SK-N-SH (cell line): ENCODE measurements at regions not wholly inside any gene's neighbourhood (a gene's known extent, or its start where the extent isn't known, plus 50 kb on each side); places are given as distances from the start of the nearest gene placed in this dataset.

Experiments
- CTCF ChIA-PET: fragments of 300-600, 350-600 bp; formaldehyde crosslinking; extraction: SDS; loops from one replicate; lab custom pipeline; 2021; lab: Yijun Ruan, JAX
- POLR2A ChIA-PET: fragments of 350-600 bp; sonication (Branson Sonifier 250); formaldehyde crosslinking; extraction: SDS; loops from one replicate; lab custom pipeline; 2020; ENCODE audit warnings: antibody characterized with exemption, inconsistent platforms; lab: Yijun Ruan, JAX
- DNase-seq: peaks from one replicate; pipeline ENCODE4 v3.0.0; 2012
- H2AFZ ChIP-seq: fragments of 200-600 bp; sonication (generic); 2 replicates; pipeline ENCODE4 v1.8.1; 2016; ENCODE audit warnings: antibody characterized with exemption, mild to moderate bottlenecking, low read depth
- H3F3A ChIP-seq: fragments of 200-600 bp; sonication (generic); replicated peaks from 2 replicates; pipeline ENCODE3; 2016; ENCODE audit warnings: antibody characterized with exemption, mild to moderate bottlenecking; ENCODE audit not compliant: insufficient read depth
- H3K27ac ChIP-seq, 2 experiments: fragments of 200-500 bp in 1 of 2; fragments of 200-600 bp in 1 of 2; sonication (Bioruptor generic) in 1 of 2; sonication (generic), shearing (Covaris generic) in 1 of 2; 2 replicates each; pipeline versions ENCODE4 v1.5.1 to v1.6.1; 2014 to 2016; ENCODE audit warnings: low read depth in 2 of 2, inconsistent platforms in 1 of 2, low read length in 1 of 2, mild to moderate bottlenecking in 1 of 2, mixed read lengths in 1 of 2
- H3K27me3 ChIP-seq: fragments of 200-600 bp; sonication (generic), shearing (Covaris generic); 2 replicates; pipeline ENCODE4 v1.6.1; 2016; ENCODE audit warnings: mixed run types; ENCODE audit not compliant: insufficient read depth
- H3K36me3 ChIP-seq, 2 experiments: fragments of 200-500 bp in 1 of 2; fragments of 200-600 bp in 1 of 2; sonication (Bioruptor generic) in 1 of 2; sonication (generic) in 1 of 2; replicated peaks in 1 of 2; 2 replicates each; pipeline versions ENCODE3 to v1.5.1; 2014 to 2016; ENCODE audit warnings: low read length in 1 of 2, mild to moderate bottlenecking in 1 of 2; ENCODE audit not compliant: insufficient read depth in 2 of 2, control insufficient read depth in 1 of 2
- H3K4me1 ChIP-seq, 2 experiments: fragments of 200-500 bp in 1 of 2; fragments of 200-600 bp in 1 of 2; sonication (Bioruptor generic) in 1 of 2; sonication (generic), shearing (Covaris generic) in 1 of 2; 2 replicates each; pipeline versions ENCODE4 v1.5.1 to v1.6.1; 2014 to 2016; ENCODE audit warnings: low read depth in 1 of 2, low read length in 1 of 2, mixed run types in 1 of 2; ENCODE audit not compliant: insufficient read depth in 2 of 2, control insufficient read depth in 1 of 2
- H3K4me2 ChIP-seq: fragments of 200-600 bp; sonication (generic), shearing (Covaris generic); 2 replicates; pipeline ENCODE4 v1.6.1; 2017; ENCODE audit warnings: mixed run types
- H3K4me3 ChIP-seq, 2 experiments: fragments of 200-500 bp in 1 of 2; fragments of 200-600 bp in 1 of 2; sonication (Bioruptor generic) in 1 of 2; sonication (generic), shearing (Covaris generic) in 1 of 2; 2 replicates each; pipeline versions ENCODE4 v1.5.1 to v1.8.1; 2014 to 2016; ENCODE audit warnings: low read depth in 2 of 2, inconsistent platforms in 1 of 2, low read length in 1 of 2, mild to moderate bottlenecking in 1 of 2, mixed read lengths in 1 of 2, moderate library complexity in 1 of 2
- H3K79me2 ChIP-seq: fragments of 200-600 bp; sonication (generic); 2 replicates; pipeline ENCODE4 v1.8.1; 2017; ENCODE audit warnings: mild to moderate bottlenecking; ENCODE audit not compliant: insufficient read depth
- H3K9ac ChIP-seq: fragments of 200-600 bp; sonication (generic); 2 replicates; pipeline ENCODE4 v1.6.1; 2017; ENCODE audit warnings: mixed run types
- H3K9me2 ChIP-seq: fragments of 200-600 bp; sonication (generic); 2 replicates; pipeline ENCODE4 v1.6.1; 2017; ENCODE audit warnings: mixed run types
- H3K9me3 ChIP-seq: fragments of 200-600 bp; sonication (generic); 2 replicates; pipeline ENCODE4 v1.6.1; 2017; ENCODE audit warnings: mixed run types, mild to moderate bottlenecking, moderate library complexity
- H4K20me1 ChIP-seq: fragments of 200-600 bp; sonication (generic); 2 replicates; pipeline ENCODE4 v1.6.1; 2017; ENCODE audit warnings: mild to moderate bottlenecking, mixed run types; ENCODE audit not compliant: insufficient read depth
- CHD2 ChIP-seq: fragments of 150-350 bp; IDR thresholded peaks from 2 replicates; pipeline ENCODE4 v1.6.1; 2018; ENCODE audit warnings: low read length; ENCODE audit not compliant: partially characterized antibody
- ELF1 ChIP-seq: IDR thresholded peaks from 2 replicates; pipeline ENCODE4 v1.4.0; 2012
- EP300 ChIP-seq, 2 experiments: IDR thresholded peaks; 2 replicates each; pipeline versions ENCODE4 v1.4.0 to v1.6.1; 2012; ENCODE audit warnings: borderline replicate concordance in 1 of 2, low read depth in 1 of 2, low read length in 1 of 2
- EZH2phosphoT487 ChIP-seq: fragments of 200-600 bp; sonication (generic); IDR thresholded peaks from 2 replicates; pipeline ENCODE4 v1.6.1; 2017; ENCODE audit warnings: low read depth, mixed run types, mild to moderate bottlenecking, antibody characterized with exemption, moderate library complexity, borderline replicate concordance
- FOXM1 ChIP-seq: IDR thresholded peaks from 2 replicates; pipeline ENCODE4 v1.4.0; 2012; ENCODE audit warnings: low read depth, mild to moderate bottlenecking
- GABPA ChIP-seq: IDR thresholded peaks from 2 replicates; pipeline ENCODE4 v1.4.0; 2012; ENCODE audit warnings: low read depth, mild to moderate bottlenecking
- GATA2 ChIP-seq: sonication (generic); formaldehyde crosslinking; IDR thresholded peaks from 2 replicates; pipeline ENCODE4 v1.5.0; 2020; ENCODE audit warnings: mild to moderate bottlenecking, missing genetic modification reagents
- MEF2A ChIP-seq: IDR thresholded peaks from 2 replicates; pipeline ENCODE4 v1.4.0; 2012; ENCODE audit warnings: low read depth, borderline replicate concordance
- MXI1 ChIP-seq: IDR thresholded peaks from 2 replicates; pipeline ENCODE4 v1.6.1; 2012; ENCODE audit warnings: mild to moderate bottlenecking, low read depth, low read length, improper control_type of control experiment
- NRF1 ChIP-seq: IDR thresholded peaks from 2 replicates; pipeline ENCODE4 v1.6.1; 2012; ENCODE audit warnings: low read depth, mild to moderate bottlenecking, low read length
- POLR2AphosphoS5 ChIP-seq: IDR thresholded peaks from 2 replicates; pipeline ENCODE4 v1.6.1; 2012; ENCODE audit warnings: low read depth, low read length
- RAD21 ChIP-seq: IDR thresholded peaks from 2 replicates; pipeline ENCODE4 v1.6.1; 2012; ENCODE audit warnings: mild to moderate bottlenecking, low read length
- RCOR1 ChIP-seq: fragments of 150-350 bp; IDR thresholded peaks from 2 replicates; pipeline ENCODE4 v1.6.1; 2017; ENCODE audit warnings: antibody characterized with exemption, low read length
- RFX5 ChIP-seq: IDR thresholded peaks from 2 replicates; pipeline ENCODE4 v1.6.1; 2012; ENCODE audit warnings: mild to moderate bottlenecking, improper control_type of control experiment, low read length
- RXRA ChIP-seq: IDR thresholded peaks from 2 replicates; pipeline ENCODE4 v1.4.0; 2012; ENCODE audit warnings: low read depth, mild to moderate bottlenecking, borderline replicate concordance
- SIN3A ChIP-seq: IDR thresholded peaks from 2 replicates; pipeline ENCODE4 v1.6.1; 2012; ENCODE audit warnings: low read depth, mild to moderate bottlenecking, low read length, moderate library complexity, borderline replicate concordance
- SMC3 ChIP-seq: IDR thresholded peaks from 2 replicates; pipeline ENCODE4 v1.6.1; 2012; ENCODE audit warnings: low read depth, low read length, improper control_type of control experiment
- TAF1 ChIP-seq: IDR thresholded peaks from 2 replicates; pipeline ENCODE4 v1.6.1; 2012; ENCODE audit warnings: low read depth, mild to moderate bottlenecking, low read length, moderate library complexity, borderline replicate concordance
- TCF12 ChIP-seq: IDR thresholded peaks from 2 replicates; pipeline ENCODE4 v1.4.0; 2012
- YY1 ChIP-seq: IDR thresholded peaks from 2 replicates; pipeline ENCODE4 v1.4.0; 2012; ENCODE audit warnings: low read depth, mild to moderate bottlenecking
- WGBS: methylation state at CpG from one replicate; pipeline ENCODE4 v1.1.6; 2017; ENCODE audit warnings: low lambda C conversion rate; 5-methylcytosine and 5-hydroxymethylcytosine counted together
- TF ChIP-seq, protein P1 (sequence below): IDR thresholded peaks from 2 replicates; pipeline ENCODE4 v1.6.1; 2012; ENCODE audit warnings: mild to moderate bottlenecking, low read depth, low read length, moderate library complexity
- TF ChIP-seq, protein P2 (sequence below): IDR thresholded peaks from 2 replicates; pipeline ENCODE4; 2012
- TF ChIP-seq, protein P3 (sequence below): IDR thresholded peaks from 2 replicates; pipeline ENCODE4 v1.4.0; 2012; ENCODE audit warnings: low read depth, borderline replicate concordance
- TF ChIP-seq, protein P4 (sequence below): IDR thresholded peaks from 2 replicates; pipeline ENCODE4 v1.4.0; 2012; ENCODE audit warnings: low read depth
- TF ChIP-seq, protein P5 (sequence below): fragments of 150-350 bp; IDR thresholded peaks from 2 replicates; pipeline ENCODE4 v1.6.1; 2017; ENCODE audit warnings: antibody characterized with exemption, low read length, low read depth, borderline replicate concordance
- TF ChIP-seq, protein P6 (sequence below): IDR thresholded peaks from 2 replicates; pipeline ENCODE4 v1.4.0; 2012; ENCODE audit warnings: low read depth, borderline replicate concordance

DNA sequence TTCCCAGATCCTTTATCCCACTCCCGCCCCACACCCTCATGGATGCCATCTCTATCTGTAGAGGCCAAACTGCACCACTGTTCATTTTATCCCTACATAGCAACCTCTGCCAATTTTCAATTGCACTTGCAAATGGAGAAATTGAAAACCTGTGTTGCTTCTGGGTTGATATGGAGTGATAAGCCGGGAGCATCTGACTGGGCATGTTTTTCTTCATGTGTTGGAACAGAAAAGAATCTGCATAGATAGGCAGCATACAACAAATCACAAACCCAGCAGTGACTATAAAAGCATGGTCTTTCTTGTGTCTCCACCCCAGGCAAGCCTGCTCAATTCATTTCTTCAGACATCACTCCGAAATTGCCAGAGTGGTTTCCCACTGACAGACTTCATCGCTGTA lies 608.8 kb upstream of the CAMK1G start:
- H3K4me1 ChIP-seq: peaks cover 0 to 14% of the 10 kb centered on the region in 2 experiments; a peak in 2 of 4 replicates
- H2AFZ ChIP-seq: no peak overlapping the region
- WGBS: 47% methylated on average over 4 of the region's 4 CpGs
- H3K4me3 ChIP-seq: no peak overlapping the region
- no peaks in the 10 kb centered on the region for H3K27me3 ChIP-seq
- H3K9me2 ChIP-seq: no peaks in the 10 kb centered on the region
- no peaks in the 10 kb centered on the region for H4K20me1 ChIP-seq
- H3K27ac ChIP-seq: peak overlapping the region in 1 of 2 experiments; percentile 93; a peak in 2 of 4 replicates
- H3F3A ChIP-seq: peaks cover 5% of the 10 kb centered on the region
- H3K4me2 ChIP-seq: no peak overlapping the region
- H3K79me2 ChIP-seq: no peaks in the 10 kb centered on the region
- H3K9me3 ChIP-seq: no peaks in the 10 kb centered on the region
- no peak overlapping the region for H3K9ac ChIP-seq
- ChIA-PET POLR2A (no interaction called here), CTCF (interaction anchor here (1.3 kb wide), 1 partner anchor 227 kb away, joined by 3 read pairs; no protein-coding TSS in a partner anchor)
- DNase-seq: peak; percentile 48
- no peaks in the 10 kb centered on the region for H3K36me3 ChIP-seq
- no peak for TF ChIP-seq POLR2AphosphoS5
- TF ChIP-seq SIN3A: no peak
- TF ChIP-seq RAD21: no peak
- no peak for TF ChIP-seq GABPA
- peak in 1 of 2 experiments; percentile 91; a peak in 2 of 4 replicates for TF ChIP-seq EP300 (IDR thresholded peaks at IDR 0.05; ENCODE audit: borderline replicate concordance in 1 of 2, low read depth in 1 of 2, low read length in 1 of 2)
- TF ChIP-seq NRF1: no peak
- TF ChIP-seq ELF1: no peak
- TF ChIP-seq, protein P1, sequence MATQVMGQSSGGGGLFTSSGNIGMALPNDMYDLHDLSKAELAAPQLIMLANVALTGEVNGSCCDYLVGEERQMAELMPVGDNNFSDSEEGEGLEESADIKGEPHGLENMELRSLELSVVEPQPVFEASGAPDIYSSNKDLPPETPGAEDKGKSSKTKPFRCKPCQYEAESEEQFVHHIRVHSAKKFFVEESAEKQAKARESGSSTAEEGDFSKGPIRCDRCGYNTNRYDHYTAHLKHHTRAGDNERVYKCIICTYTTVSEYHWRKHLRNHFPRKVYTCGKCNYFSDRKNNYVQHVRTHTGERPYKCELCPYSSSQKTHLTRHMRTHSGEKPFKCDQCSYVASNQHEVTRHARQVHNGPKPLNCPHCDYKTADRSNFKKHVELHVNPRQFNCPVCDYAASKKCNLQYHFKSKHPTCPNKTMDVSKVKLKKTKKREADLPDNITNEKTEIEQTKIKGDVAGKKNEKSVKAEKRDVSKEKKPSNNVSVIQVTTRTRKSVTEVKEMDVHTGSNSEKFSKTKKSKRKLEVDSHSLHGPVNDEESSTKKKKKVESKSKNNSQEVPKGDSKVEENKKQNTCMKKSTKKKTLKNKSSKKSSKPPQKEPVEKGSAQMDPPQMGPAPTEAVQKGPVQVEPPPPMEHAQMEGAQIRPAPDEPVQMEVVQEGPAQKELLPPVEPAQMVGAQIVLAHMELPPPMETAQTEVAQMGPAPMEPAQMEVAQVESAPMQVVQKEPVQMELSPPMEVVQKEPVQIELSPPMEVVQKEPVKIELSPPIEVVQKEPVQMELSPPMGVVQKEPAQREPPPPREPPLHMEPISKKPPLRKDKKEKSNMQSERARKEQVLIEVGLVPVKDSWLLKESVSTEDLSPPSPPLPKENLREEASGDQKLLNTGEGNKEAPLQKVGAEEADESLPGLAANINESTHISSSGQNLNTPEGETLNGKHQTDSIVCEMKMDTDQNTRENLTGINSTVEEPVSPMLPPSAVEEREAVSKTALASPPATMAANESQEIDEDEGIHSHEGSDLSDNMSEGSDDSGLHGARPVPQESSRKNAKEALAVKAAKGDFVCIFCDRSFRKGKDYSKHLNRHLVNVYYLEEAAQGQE: no peak
- TF ChIP-seq FOXM1: no peak
- TF ChIP-seq TCF12: no peak
- TF ChIP-seq, protein P2, sequence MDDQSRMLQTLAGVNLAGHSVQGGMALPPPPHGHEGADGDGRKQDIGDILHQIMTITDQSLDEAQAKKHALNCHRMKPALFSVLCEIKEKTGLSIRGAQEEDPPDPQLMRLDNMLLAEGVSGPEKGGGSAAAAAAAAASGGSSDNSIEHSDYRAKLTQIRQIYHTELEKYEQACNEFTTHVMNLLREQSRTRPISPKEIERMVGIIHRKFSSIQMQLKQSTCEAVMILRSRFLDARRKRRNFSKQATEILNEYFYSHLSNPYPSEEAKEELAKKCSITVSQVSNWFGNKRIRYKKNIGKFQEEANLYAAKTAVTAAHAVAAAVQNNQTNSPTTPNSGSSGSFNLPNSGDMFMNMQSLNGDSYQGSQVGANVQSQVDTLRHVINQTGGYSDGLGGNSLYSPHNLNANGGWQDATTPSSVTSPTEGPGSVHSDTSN: no peak
- peak; percentile 4; the same call in 1 of the 2 replicates for TF ChIP-seq SMC3
- TF ChIP-seq TAF1: no peak
- TF ChIP-seq EZH2phosphoT487: no peak
- peak; percentile 96 for TF ChIP-seq GATA2 (CRISPR knock-in tag)
- TF ChIP-seq MXI1: peak; percentile 58; the same call in 1 of the 2 replicates
- TF ChIP-seq, protein P3, sequence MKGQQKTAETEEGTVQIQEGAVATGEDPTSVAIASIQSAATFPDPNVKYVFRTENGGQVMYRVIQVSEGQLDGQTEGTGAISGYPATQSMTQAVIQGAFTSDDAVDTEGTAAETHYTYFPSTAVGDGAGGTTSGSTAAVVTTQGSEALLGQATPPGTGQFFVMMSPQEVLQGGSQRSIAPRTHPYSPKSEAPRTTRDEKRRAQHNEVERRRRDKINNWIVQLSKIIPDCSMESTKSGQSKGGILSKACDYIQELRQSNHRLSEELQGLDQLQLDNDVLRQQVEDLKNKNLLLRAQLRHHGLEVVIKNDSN: no peak
- TF ChIP-seq RXRA: no peak
- no peak for TF ChIP-seq YY1
- TF ChIP-seq, protein P4, sequence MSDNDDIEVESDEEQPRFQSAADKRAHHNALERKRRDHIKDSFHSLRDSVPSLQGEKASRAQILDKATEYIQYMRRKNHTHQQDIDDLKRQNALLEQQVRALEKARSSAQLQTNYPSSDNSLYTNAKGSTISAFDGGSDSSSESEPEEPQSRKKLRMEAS: no peak
- TF ChIP-seq, protein P5, sequence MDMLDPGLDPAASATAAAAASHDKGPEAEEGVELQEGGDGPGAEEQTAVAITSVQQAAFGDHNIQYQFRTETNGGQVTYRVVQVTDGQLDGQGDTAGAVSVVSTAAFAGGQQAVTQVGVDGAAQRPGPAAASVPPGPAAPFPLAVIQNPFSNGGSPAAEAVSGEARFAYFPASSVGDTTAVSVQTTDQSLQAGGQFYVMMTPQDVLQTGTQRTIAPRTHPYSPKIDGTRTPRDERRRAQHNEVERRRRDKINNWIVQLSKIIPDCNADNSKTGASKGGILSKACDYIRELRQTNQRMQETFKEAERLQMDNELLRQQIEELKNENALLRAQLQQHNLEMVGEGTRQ: no peak
- TF ChIP-seq CHD2: peak; percentile 90
- TF ChIP-seq RFX5: no peak
- TF ChIP-seq MEF2A: no peak
- TF ChIP-seq, protein P6, sequence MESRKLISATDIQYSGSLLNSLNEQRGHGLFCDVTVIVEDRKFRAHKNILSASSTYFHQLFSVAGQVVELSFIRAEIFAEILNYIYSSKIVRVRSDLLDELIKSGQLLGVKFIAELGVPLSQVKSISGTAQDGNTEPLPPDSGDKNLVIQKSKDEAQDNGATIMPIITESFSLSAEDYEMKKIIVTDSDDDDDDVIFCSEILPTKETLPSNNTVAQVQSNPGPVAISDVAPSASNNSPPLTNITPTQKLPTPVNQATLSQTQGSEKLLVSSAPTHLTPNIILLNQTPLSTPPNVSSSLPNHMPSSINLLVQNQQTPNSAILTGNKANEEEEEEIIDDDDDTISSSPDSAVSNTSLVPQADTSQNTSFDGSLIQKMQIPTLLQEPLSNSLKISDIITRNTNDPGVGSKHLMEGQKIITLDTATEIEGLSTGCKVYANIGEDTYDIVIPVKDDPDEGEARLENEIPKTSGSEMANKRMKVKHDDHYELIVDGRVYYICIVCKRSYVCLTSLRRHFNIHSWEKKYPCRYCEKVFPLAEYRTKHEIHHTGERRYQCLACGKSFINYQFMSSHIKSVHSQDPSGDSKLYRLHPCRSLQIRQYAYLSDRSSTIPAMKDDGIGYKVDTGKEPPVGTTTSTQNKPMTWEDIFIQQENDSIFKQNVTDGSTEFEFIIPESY: no peak
- peak; percentile 83; the same call in 1 of the 2 replicates for TF ChIP-seq RCOR1
